Breast epithelium (tissue), 3 donors: ENCODE measurements at regions not wholly inside any gene's neighbourhood (a gene's known extent, or its start where the extent isn't known, plus 50 kb on each side); places are given as distances from the start of the nearest gene placed in this dataset.

Experiments
- POLR2A ChIP-seq: fragments of 450-650 bp; IDR thresholded peaks from one replicate; pipeline ENCODE4 v1.6.1; 2016; ENCODE audit warnings: antibody characterized with exemption, mild to moderate bottlenecking, moderate library complexity
- POLR2AphosphoS5 ChIP-seq, 3 donors: sonication (generic); formaldehyde crosslinking; IDR thresholded peaks; one replicate each; pipeline ENCODE4 v1.6.1; 2017; ENCODE audit warnings: antibody characterized with exemption in 3 of 3
- TF ChIP-seq, protein P1 (sequence below), 3 donors: fragments of 450-650 bp; IDR thresholded peaks; one replicate each; pipeline ENCODE4 v1.5.1; 2016 to 2017; ENCODE audit warnings: antibody characterized with exemption in 3 of 3, mild to moderate bottlenecking in 3 of 3, moderate library complexity in 3 of 3

DNA sequence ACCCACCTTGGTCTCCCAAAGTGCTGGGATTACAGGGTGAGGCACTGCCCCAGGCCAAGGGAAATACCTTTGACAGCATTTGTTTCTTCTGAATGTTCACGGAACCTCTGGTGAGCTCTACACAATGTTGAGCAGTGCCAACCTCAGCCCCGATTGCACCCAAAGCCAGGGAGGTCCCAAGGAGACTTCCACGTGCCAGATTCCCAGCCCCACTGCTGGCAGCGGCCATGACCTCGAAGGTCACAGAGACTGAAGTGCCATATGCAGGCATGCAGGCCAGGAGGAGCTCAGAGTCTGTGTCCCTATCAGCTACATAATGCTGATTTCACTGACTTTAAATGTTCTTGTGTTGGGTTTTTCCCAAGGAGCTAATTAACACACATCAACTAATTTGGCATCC, 226.4 kb upstream of the FOXF1 start:
- TF ChIP-seq, protein P1, sequence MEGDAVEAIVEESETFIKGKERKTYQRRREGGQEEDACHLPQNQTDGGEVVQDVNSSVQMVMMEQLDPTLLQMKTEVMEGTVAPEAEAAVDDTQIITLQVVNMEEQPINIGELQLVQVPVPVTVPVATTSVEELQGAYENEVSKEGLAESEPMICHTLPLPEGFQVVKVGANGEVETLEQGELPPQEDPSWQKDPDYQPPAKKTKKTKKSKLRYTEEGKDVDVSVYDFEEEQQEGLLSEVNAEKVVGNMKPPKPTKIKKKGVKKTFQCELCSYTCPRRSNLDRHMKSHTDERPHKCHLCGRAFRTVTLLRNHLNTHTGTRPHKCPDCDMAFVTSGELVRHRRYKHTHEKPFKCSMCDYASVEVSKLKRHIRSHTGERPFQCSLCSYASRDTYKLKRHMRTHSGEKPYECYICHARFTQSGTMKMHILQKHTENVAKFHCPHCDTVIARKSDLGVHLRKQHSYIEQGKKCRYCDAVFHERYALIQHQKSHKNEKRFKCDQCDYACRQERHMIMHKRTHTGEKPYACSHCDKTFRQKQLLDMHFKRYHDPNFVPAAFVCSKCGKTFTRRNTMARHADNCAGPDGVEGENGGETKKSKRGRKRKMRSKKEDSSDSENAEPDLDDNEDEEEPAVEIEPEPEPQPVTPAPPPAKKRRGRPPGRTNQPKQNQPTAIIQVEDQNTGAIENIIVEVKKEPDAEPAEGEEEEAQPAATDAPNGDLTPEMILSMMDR (IDR thresholded peaks at IDR 0.05): no peak
- TF ChIP-seq POLR2A: no peak
- TF ChIP-seq POLR2AphosphoS5 (IDR thresholded peaks at IDR 0.05): no peak
